ENCODE measurements at regions not wholly inside any gene's neighbourhood (a gene's known extent, or its start where the extent isn't known, plus 50 kb on each side); places are given as distances from the start of the nearest gene placed in this dataset.

- Histone ChIP-seq H2AFZ (ENCODE audit: low read length) (no peak overlapping the region), H3K9me3 (ENCODE audit: control insufficient read depth, low read depth, low read length) (no peaks in the 10 kb centered on the region), H3K18ac (ENCODE audit: insufficient read length, low read depth, low read length) (no peak overlapping the region), H3K79me1 (ENCODE audit: insufficient read depth, low read depth, low read length, poor library complexity, severe bottlenecking) (no peaks in the 10 kb centered on the region), H4K5ac (ENCODE audit: insufficient read length, low read depth, low read length) (no peak overlapping the region), H3K9ac (ENCODE audit: extremely low read depth, insufficient read length, low read length) (no peak overlapping the region), H2BK15ac (ENCODE audit: low read depth, low read length) (no peak overlapping the region), H3K23ac (ENCODE audit: insufficient read length, low read depth, low read length) (no peak overlapping the region), H2BK5ac (ENCODE audit: insufficient read length, low read length) (no peak overlapping the region), H2AK5ac (ENCODE audit: insufficient read length, low read length) (no peak overlapping the region), H3T11ph (ENCODE audit: low read length) (no peak overlapping the region), H4K20me1 (ENCODE audit: control insufficient read depth, insufficient read depth, insufficient read length) (no peaks in the 10 kb centered on the region), H3K27ac (ENCODE audit: insufficient read length, low read depth, low read length) (no peak overlapping the region), H3K4me1 (ENCODE audit: insufficient read depth, low read length) (no peaks in the 10 kb centered on the region), H3K14ac (ENCODE audit: insufficient read depth, low read length) (no peak overlapping the region), H2BK20ac (ENCODE audit: low read depth, low read length, poor library complexity, severe bottlenecking) (no peak overlapping the region), H4K8ac (replicated peaks; ENCODE audit: insufficient read length, low read depth, low read length) (no peak overlapping the region), H4K91ac (ENCODE audit: insufficient read length, low read depth, low read length) (no peak overlapping the region), H3K79me2 (ENCODE audit: insufficient read depth, low read length) (no peaks in the 10 kb centered on the region), H3K27me3 (ENCODE audit: insufficient read depth, low read length) (no peaks in the 10 kb centered on the region), H2BK120ac (ENCODE audit: low read depth, low read length, poor library complexity, severe bottlenecking) (no peak overlapping the region), H3K4me2 (ENCODE audit: insufficient read depth, insufficient read length, low read length) (no peak overlapping the region), H2BK12ac (ENCODE audit: insufficient read length, low read depth, low read length) (no peak overlapping the region), H3K56ac (ENCODE audit: insufficient read length, low read depth, low read length) (no peak overlapping the region), H3K4ac (ENCODE audit: low read depth, low read length) (no peak overlapping the region), H3K23me2 (ENCODE audit: insufficient read length, low read depth, low read length, poor library complexity, severe bottlenecking) (no peaks in the 10 kb centered on the region)
- Mint-ChIP-seq H3K27me3 (ENCODE audit: low read depth) (peaks cover 2% of the 10 kb centered on the region), H3K4me1 (no peaks in the 10 kb centered on the region), H3K27ac (no peak overlapping the region), H3K9me3 (no peaks in the 10 kb centered on the region), H3K4me3 (no peak overlapping the region), H3K36me3 (ENCODE audit: insufficient read depth in 1 of 3, low read depth in 3 of 3) (no peaks in the 10 kb centered on the region)
- WGBS (ENCODE audit: extremely low coverage, insufficient read length, low lambda C conversion rate): no CpG with 5 or more reads among the region's 3 CpGs
- DNase-seq: no peak
- no peak for TF ChIP-seq CTCF (conservative IDR thresholded peaks at IDR 0.05)
Observed at GRCh38 chr14:62101673-62102348, 339.6 kb downstream of the SNAPC1 start.

Data from H9 (cell line).